Esophagus squamous epithelium (tissue), 4 donors: ENCODE measurements at regions not wholly inside any gene's neighbourhood (a gene's known extent, or its start where the extent isn't known, plus 50 kb on each side); places are given as distances from the start of the nearest gene placed in this dataset.

Experiments used
- CTCF ChIP-seq, 6 experiments: fragments of 450-650 bp in 4 of 6; fragments of 200-600 bp in 2 of 6; sonication (generic) in 2 of 6; IDR thresholded peaks; one replicate each; pipeline ENCODE4 v1.5.1; 2016 to 2019; ENCODE audit warnings: antibody characterized with exemption in 6 of 6, mild to moderate bottlenecking in 4 of 6, moderate library complexity in 4 of 6
- POLR2A ChIP-seq, 4 donors: fragments of 450-650 bp; IDR thresholded peaks; one replicate each; pipeline ENCODE4 v1.6.1; 2017; ENCODE audit warnings: antibody characterized with exemption in 4 of 4, mild to moderate bottlenecking in 4 of 4, moderate library complexity in 3 of 4

- TF ChIP-seq CTCF (IDR thresholded peaks at IDR 0.05), result no peak
- TF ChIP-seq POLR2A (IDR thresholded peaks at IDR 0.05), result no peak
These were observed 354.6 kb upstream of the ROPN1 start for GRCh38 chr3:124346487-124346886.
